Activated naive CD4-positive, alpha-beta T cell (primary cell): ENCODE measurements at regions not wholly inside any gene's neighbourhood (a gene's known extent, or its start where the extent isn't known, plus 50 kb on each side); places are given as distances from the start of the nearest gene placed in this dataset.
"Not testable (repeated sequence)": the region's sequence is repeated elsewhere in the genome, so short reads cannot be mapped to it uniquely, and the experiment has no call there.

ENCODE experiments used
- DNase-seq, 4 experiments: peaks; one replicate each; lab custom pipeline; 2025; lab: John Stamatoyannopoulos, UW

- no peak for DNase-seq
These were observed 106.8 kb downstream of the MDH1 start for GRCh38 chr2:63695583-63695982.

GRCh38 chr2:63696496-63696895 lies 107.7 kb downstream of the MDH1 start:
- no peak for DNase-seq

- DNase-seq: no peak
These were observed 108.4 kb downstream of the MDH1 start for GRCh38 chr2:63697160-63697559.

GRCh38 chr2:63698786-63699548 lies 110.2 kb downstream of the MDH1 start:
- peak in 1 of 4 experiments; percentile 2 for DNase-seq

- DNase-seq: no peak
These were observed 110.7 kb downstream of the MDH1 start for GRCh38 chr2:63699549-63699839.

GRCh38 chr2:63700271-63700670 lies 111.5 kb downstream of the MDH1 start:
- DNase-seq: no peak

GRCh38 chr2:63701406-63701805 lies 112.6 kb downstream of the MDH1 start:
- DNase-seq: no peak

GRCh38 chr2:63706084-63706483 lies 117.3 kb downstream of the MDH1 start:
- not testable (repeated sequence) for DNase-seq

- DNase-seq: no peak
These were observed 122.0 kb downstream of the MDH1 start for GRCh38 chr2:63710732-63711131.

- no peak for DNase-seq
These were observed 124.0 kb downstream of the MDH1 start for GRCh38 chr2:63712748-63713147.

GRCh38 chr2:63716146-63716545 lies 125.5 kb upstream of the UGP2 start:
- no peak for DNase-seq

GRCh38 chr2:63719052-63719451 lies 122.6 kb upstream of the UGP2 start:
- no peak for DNase-seq

- no peak for DNase-seq
These were observed 120.6 kb upstream of the UGP2 start for GRCh38 chr2:63721082-63721424.

- DNase-seq: not testable (repeated sequence)
These were observed 119.4 kb upstream of the UGP2 start for GRCh38 chr2:63722284-63722683.

GRCh38 chr2:63723709-63724108 lies 118.0 kb upstream of the UGP2 start:
- no peak for DNase-seq

- not testable (repeated sequence) for DNase-seq
These were observed 116.5 kb upstream of the UGP2 start for GRCh38 chr2:63725212-63725611.

GRCh38 chr2:63729362-63729761 lies 112.3 kb upstream of the UGP2 start:
- DNase-seq: no peak

GRCh38 chr2:63729831-63730230 lies 111.9 kb upstream of the UGP2 start:
- DNase-seq: no peak

GRCh38 chr2:63734510-63734909 lies 107.2 kb upstream of the UGP2 start:
- no peak for DNase-seq

GRCh38 chr2:63735263-63735662 lies 106.4 kb upstream of the UGP2 start:
- no peak for DNase-seq

GRCh38 chr2:63735931-63736330 lies 105.8 kb upstream of the UGP2 start:
- DNase-seq: no peak

GRCh38 chr2:63736354-63736753 lies 105.3 kb upstream of the UGP2 start:
- DNase-seq: no peak

- DNase-seq: no peak
These were observed 104.5 kb upstream of the UGP2 start for GRCh38 chr2:63737081-63737751.

- DNase-seq: no peak
These were observed 103.7 kb upstream of the UGP2 start for GRCh38 chr2:63738019-63738418.
